Keratinocyte (primary cell): ENCODE measurements at regions not wholly inside any gene's neighbourhood (a gene's known extent, or its start where the extent isn't known, plus 50 kb on each side); places are given as distances from the start of the nearest gene placed in this dataset.

Source experiments
- DNase-seq: peaks from one replicate; pipeline ENCODE4 v3.0.0-alpha.2; 2011; ENCODE audit warnings: low read depth, missing footprints, low spot score
- FAIRE-seq: peaks from 2 replicates; lab custom pipeline; 2011; peaks lifted over from hg19 to GRCh38; lab: Jason Lieb, UNC
- H2AFZ ChIP-seq: 2 replicates; pipeline ENCODE4 v1.6.0; 2012; ENCODE audit warnings: low read length, control low read depth, inconsistent platforms; ENCODE audit not compliant: control insufficient read depth
- H3K27ac ChIP-seq: 2 replicates; pipeline ENCODE4 v1.5.1; 2011; ENCODE audit warnings: low read length; ENCODE audit not compliant: control insufficient read depth, insufficient read depth
- H3K27me3 ChIP-seq: 3 replicates; pipeline ENCODE4 v1.6.0; 2011; ENCODE audit warnings: low read length; ENCODE audit not compliant: control insufficient read depth, insufficient read depth; ENCODE audit errors: extremely low read depth
- H3K36me3 ChIP-seq, 2 experiments: 2 replicates in 1 of 2; 3 replicates in 1 of 2; pipeline ENCODE4 v1.5.1; 2011; ENCODE audit warnings: low read length in 2 of 2, mild to moderate bottlenecking in 1 of 2; ENCODE audit not compliant: control insufficient read depth in 2 of 2, insufficient read depth in 2 of 2; ENCODE audit errors: extremely low read depth in 1 of 2
- H3K4me1 ChIP-seq: 3 replicates; pipeline ENCODE4 v1.5.1; 2011; ENCODE audit warnings: low read length; ENCODE audit not compliant: control insufficient read depth, insufficient read depth; ENCODE audit errors: extremely low read depth
- H3K4me2 ChIP-seq: 3 replicates; pipeline ENCODE4 v1.6.0; 2011; ENCODE audit warnings: low read depth, low read length; ENCODE audit not compliant: control insufficient read depth, insufficient read depth; ENCODE audit errors: extremely low read depth
- H3K4me3 ChIP-seq, 3 experiments: fragments of 200-600 bp in 1 of 3; sonication (generic) in 1 of 3; 2 replicates in 2 of 3; 3 replicates in 1 of 3; pipeline ENCODE4 v1.5.1; 2011 to 2016; ENCODE audit warnings: low read length in 3 of 3, mild to moderate bottlenecking in 3 of 3, control low read depth in 2 of 3, inconsistent platforms in 1 of 3, low read depth in 1 of 3, mixed read lengths in 1 of 3, mixed run types in 1 of 3, moderate library complexity in 1 of 3; ENCODE audit not compliant: control insufficient read depth in 2 of 3, insufficient read depth in 2 of 3; ENCODE audit errors: extremely low read depth in 1 of 3
- H3K79me2 ChIP-seq: 2 replicates; pipeline ENCODE4 v1.6.0; 2012; ENCODE audit warnings: low read length; ENCODE audit not compliant: control insufficient read depth, insufficient read depth
- H3K9ac ChIP-seq: 3 replicates; pipeline ENCODE4 v1.6.0; 2011; ENCODE audit warnings: low read length; ENCODE audit not compliant: control insufficient read depth, insufficient read depth; ENCODE audit errors: extremely low read depth
- H3K9me1 ChIP-seq: 3 replicates; pipeline ENCODE4 v1.6.0; 2011; ENCODE audit warnings: low read length; ENCODE audit not compliant: control insufficient read depth, insufficient read depth; ENCODE audit errors: extremely low read depth
- H3K9me3 ChIP-seq: 2 replicates; pipeline ENCODE4 v1.5.1; 2012; ENCODE audit warnings: low read depth, low read length; ENCODE audit not compliant: control insufficient read depth
- H4K20me1 ChIP-seq: 3 replicates; pipeline ENCODE4 v1.6.0; 2011; ENCODE audit warnings: low read length; ENCODE audit not compliant: control insufficient read depth, insufficient read depth; ENCODE audit errors: extremely low read depth
- EZH2 ChIP-seq: IDR thresholded peaks from one replicate; pipeline ENCODE4 v1.6.1; 2012; ENCODE audit warnings: inconsistent platforms, mild to moderate bottlenecking, low read length, moderate library complexity
- dilution Hi-C: fragments of 300-500 bp; cut with MboI; formaldehyde crosslinking; loops from one replicate; pipeline ENCODE4 v1.7.0; 2020; ENCODE audit warnings: low sequenced_read_pairs; ENCODE audit not compliant: extremely low pct_ligation_motif_present
- TF ChIP-seq, protein P1 (sequence below), 3 experiments: IDR thresholded peaks in 1 of 3; conservative IDR thresholded peaks in 1 of 3; optimal IDR thresholded peaks in 1 of 3; 2 replicates in 2 of 3; 3 replicates in 1 of 3; pipeline versions ENCODE3 to v1.5.1; 2011; ENCODE audit warnings: low read length in 3 of 3, mild to moderate bottlenecking in 3 of 3, moderate library complexity in 2 of 3, control low read depth in 1 of 3, inconsistent platforms in 1 of 3; ENCODE audit not compliant: insufficient read depth in 2 of 3; ENCODE audit errors: extremely low read depth in 1 of 3

DNA sequence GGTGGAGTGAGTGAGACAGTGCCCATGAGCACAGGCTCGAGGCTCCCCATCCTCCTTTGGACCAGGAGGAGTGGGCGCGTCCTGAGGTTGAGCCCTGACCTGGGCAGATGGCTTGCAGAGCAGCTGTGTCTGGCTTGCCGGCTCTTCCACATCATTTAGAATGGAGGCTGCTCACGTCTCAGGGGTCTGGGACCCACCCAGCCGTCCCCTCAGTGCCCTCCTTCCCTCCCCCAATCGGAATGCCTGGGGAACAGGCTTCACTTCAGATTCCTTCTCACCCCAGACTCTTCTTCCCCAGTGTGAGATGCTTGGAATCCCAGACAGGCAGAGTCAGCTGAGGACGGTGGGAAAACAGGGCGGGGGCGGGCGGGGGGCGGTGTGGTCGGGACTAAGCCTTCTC is 968.6 kb upstream of the ZNF722 start:
- H3K9ac ChIP-seq = no peak overlapping the region
- no peak for FAIRE-seq
- no peaks in the 10 kb centered on the region for H3K79me2 ChIP-seq
- H3K9me1 ChIP-seq = no peaks in the 10 kb centered on the region
- peaks cover 8% of the 10 kb centered on the region for H3K9me3 ChIP-seq
- H3K27me3 ChIP-seq = no peaks in the 10 kb centered on the region
- H4K20me1 ChIP-seq = no peaks in the 10 kb centered on the region
- no peak overlapping the region for H3K4me2 ChIP-seq
- dilution Hi-C loops = no loop called here
- H3K4me3 ChIP-seq = no peak overlapping the region
- no peak overlapping the region for H3K27ac ChIP-seq
- H3K36me3 ChIP-seq = no peaks in the 10 kb centered on the region
- DNase-seq = no peak
- no peaks in the 10 kb centered on the region for H3K4me1 ChIP-seq
- H2AFZ ChIP-seq = no peak overlapping the region
- TF ChIP-seq, protein P1, sequence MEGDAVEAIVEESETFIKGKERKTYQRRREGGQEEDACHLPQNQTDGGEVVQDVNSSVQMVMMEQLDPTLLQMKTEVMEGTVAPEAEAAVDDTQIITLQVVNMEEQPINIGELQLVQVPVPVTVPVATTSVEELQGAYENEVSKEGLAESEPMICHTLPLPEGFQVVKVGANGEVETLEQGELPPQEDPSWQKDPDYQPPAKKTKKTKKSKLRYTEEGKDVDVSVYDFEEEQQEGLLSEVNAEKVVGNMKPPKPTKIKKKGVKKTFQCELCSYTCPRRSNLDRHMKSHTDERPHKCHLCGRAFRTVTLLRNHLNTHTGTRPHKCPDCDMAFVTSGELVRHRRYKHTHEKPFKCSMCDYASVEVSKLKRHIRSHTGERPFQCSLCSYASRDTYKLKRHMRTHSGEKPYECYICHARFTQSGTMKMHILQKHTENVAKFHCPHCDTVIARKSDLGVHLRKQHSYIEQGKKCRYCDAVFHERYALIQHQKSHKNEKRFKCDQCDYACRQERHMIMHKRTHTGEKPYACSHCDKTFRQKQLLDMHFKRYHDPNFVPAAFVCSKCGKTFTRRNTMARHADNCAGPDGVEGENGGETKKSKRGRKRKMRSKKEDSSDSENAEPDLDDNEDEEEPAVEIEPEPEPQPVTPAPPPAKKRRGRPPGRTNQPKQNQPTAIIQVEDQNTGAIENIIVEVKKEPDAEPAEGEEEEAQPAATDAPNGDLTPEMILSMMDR (optimal IDR thresholded peaks at IDR 0.05 in 1 of 3, IDR thresholded peaks at IDR 0.05 in 1 of 3, conservative IDR thresholded peaks at IDR 0.05 in 1 of 3; ENCODE audit: extremely low read depth in 1 of 3, insufficient read depth in 2 of 3, low read length in 3 of 3) = no peak
- TF ChIP-seq EZH2 = no peak

DNA sequence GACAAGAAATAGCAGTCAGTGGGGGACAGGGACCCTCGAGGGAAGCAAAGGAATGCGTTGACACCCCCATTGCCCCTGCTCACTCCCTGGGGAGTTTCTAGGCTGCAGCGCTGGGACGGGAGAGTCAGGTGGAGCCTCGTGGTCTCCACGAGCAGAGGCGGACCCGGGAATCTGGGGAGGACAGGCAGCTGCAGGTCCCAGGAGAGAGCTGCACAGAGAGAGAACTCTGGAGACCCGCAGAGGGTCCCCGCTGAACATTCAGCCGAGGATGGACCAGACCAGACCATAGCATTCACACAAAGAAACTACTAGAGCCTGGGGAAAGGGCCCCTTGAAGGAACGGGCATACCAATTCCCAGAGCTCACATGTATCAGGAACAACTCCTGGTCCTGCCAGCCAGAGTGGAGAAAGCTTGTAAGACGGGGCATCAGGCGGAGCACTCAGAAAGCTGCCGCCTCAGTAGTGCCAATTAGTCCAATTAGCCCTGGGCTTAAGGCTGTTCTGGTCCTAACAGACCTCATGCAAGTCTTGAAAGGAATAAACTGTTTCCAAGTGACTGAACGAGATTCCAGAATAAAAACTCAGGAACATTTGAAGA is 966.7 kb upstream of the ZNF722 start:
- TF ChIP-seq EZH2 = no peak
- TF ChIP-seq, protein P1 (optimal IDR thresholded peaks at IDR 0.05 in 1 of 3, IDR thresholded peaks at IDR 0.05 in 1 of 3, conservative IDR thresholded peaks at IDR 0.05 in 1 of 3; ENCODE audit: extremely low read depth in 1 of 3, insufficient read depth in 2 of 3, low read length in 3 of 3) = no peak
- FAIRE-seq = no peak
- Histone ChIP-seq H3K36me3 (no peaks in the 10 kb centered on the region), H3K27me3 (no peaks in the 10 kb centered on the region), H3K9ac (no peak overlapping the region), H3K79me2 (no peaks in the 10 kb centered on the region), H3K27ac (no peak overlapping the region), H3K4me1 (no peaks in the 10 kb centered on the region), H2AFZ (no peak overlapping the region), H3K9me3 (peaks cover 5% of the 10 kb centered on the region), H3K4me3 (no peak overlapping the region), H4K20me1 (no peaks in the 10 kb centered on the region), H3K9me1 (no peaks in the 10 kb centered on the region), H3K4me2 (no peak overlapping the region)
- dilution Hi-C loops = no loop called here
- no peak for DNase-seq
